Ishikawa (cell line): ENCODE measurements at regions not wholly inside any gene's neighbourhood (a gene's known extent, or its start where the extent isn't known, plus 50 kb on each side); places are given as distances from the start of the nearest gene placed in this dataset.

Experiments
- CEBPB ChIP-seq: IDR thresholded peaks from 2 replicates; pipeline ENCODE4 v1.6.1; 2012
- CREB1 ChIP-seq: IDR thresholded peaks from 2 replicates; pipeline ENCODE4 v1.6.1; 2012; ENCODE audit warnings: low read depth
- EGR1 ChIP-seq: IDR thresholded peaks from 2 replicates; pipeline ENCODE4 v1.6.1; 2012
- EP300 ChIP-seq: IDR thresholded peaks from 2 replicates; pipeline ENCODE4 v1.6.1; 2012; ENCODE audit warnings: borderline replicate concordance
- FOXM1 ChIP-seq: IDR thresholded peaks from 2 replicates; pipeline ENCODE4 v1.6.1; 2012; ENCODE audit warnings: low read depth, borderline replicate concordance
- MAX ChIP-seq: IDR thresholded peaks from 2 replicates; pipeline ENCODE4 v1.6.1; 2012
- NFIC ChIP-seq: IDR thresholded peaks from 2 replicates; pipeline ENCODE4 v1.6.1; 2012
- RAD21 ChIP-seq: IDR thresholded peaks from 2 replicates; pipeline ENCODE4 v1.6.1; 2012; ENCODE audit warnings: low read depth
- REST ChIP-seq: IDR thresholded peaks from 2 replicates; pipeline ENCODE4 v1.6.1; 2012; ENCODE audit warnings: low read depth, mild to moderate bottlenecking
- TAF1 ChIP-seq: IDR thresholded peaks from 2 replicates; pipeline ENCODE4 v1.6.1; 2012; ENCODE audit warnings: low read depth, mild to moderate bottlenecking
- TCF12 ChIP-seq: IDR thresholded peaks from 2 replicates; pipeline ENCODE4 v1.6.1; 2012; ENCODE audit warnings: low read depth
- TEAD4 ChIP-seq: IDR thresholded peaks from 2 replicates; pipeline ENCODE4 v1.6.1; 2012
- USF1 ChIP-seq: IDR thresholded peaks from 2 replicates; pipeline ENCODE4 v1.6.1; 2012
- YY1 ChIP-seq: IDR thresholded peaks from 2 replicates; pipeline ENCODE4 v1.6.1; 2012; ENCODE audit warnings: low read depth
- ZBTB7A ChIP-seq: IDR thresholded peaks from 2 replicates; pipeline ENCODE4 v1.6.1; 2012; ENCODE audit warnings: low read depth

- TF ChIP-seq REST (no peak), CREB1 (no peak), EP300 (no peak), CEBPB (no peak), TCF12 (no peak), RAD21 (no peak), TAF1 (no peak), YY1 (no peak), FOXM1 (no peak), EGR1 (no peak), USF1 (no peak), TEAD4 (no peak), MAX (no peak), NFIC (no peak), ZBTB7A (no peak)
Observed at GRCh38 chr6:14567842-14568241, 450.3 kb downstream of the CD83 start.

GRCh38 chr6:14569394-14569793 is 451.8 kb downstream of the CD83 start:
- TF ChIP-seq CEBPB (no peak), NFIC (no peak), MAX (no peak), EP300 (no peak), TCF12 (no peak), TEAD4 (no peak), FOXM1 (no peak), CREB1 (no peak), YY1 (no peak), USF1 (no peak), RAD21 (no peak), TAF1 (no peak), REST (no peak), EGR1 (no peak), ZBTB7A (no peak)

GRCh38 chr6:14571001-14571400 is 453.4 kb downstream of the CD83 start:
- TF ChIP-seq NFIC (no peak), CEBPB (no peak)

GRCh38 chr6:14571746-14572145 is 454.2 kb downstream of the CD83 start:
- no peak for TF ChIP-seq ZBTB7A

GRCh38 chr6:14573267-14573666 is 455.7 kb downstream of the CD83 start:
- TF ChIP-seq ZBTB7A (no peak), FOXM1 (no peak), YY1 (no peak), NFIC (no peak), RAD21 (no peak), TAF1 (no peak), REST (no peak), CREB1 (no peak), MAX (no peak), EP300 (no peak), CEBPB (no peak), TCF12 (no peak), EGR1 (no peak), USF1 (no peak), TEAD4 (no peak)
